Liver (tissue), 8 donors: ENCODE measurements at regions not wholly inside any gene's neighbourhood (a gene's known extent, or its start where the extent isn't known, plus 50 kb on each side); places are given as distances from the start of the nearest gene placed in this dataset.

Experiments
- DNase-seq: peaks from one replicate; pipeline ENCODE4 v3.0.0-alpha.2; 2017; ENCODE audit warnings: low spot score
- H3K27ac ChIP-seq, 2 donors: one replicate each; pipeline ENCODE4 v1.7.0; 2013; ENCODE audit warnings: inconsistent platforms in 2 of 2, low read length in 2 of 2, control low read depth in 1 of 2, low read depth in 1 of 2, mild to moderate bottlenecking in 1 of 2
- H3K27me3 ChIP-seq, 4 donors: one replicate each; pipeline versions ENCODE4 v1.6.1 to v1.7.0; 2013; ENCODE audit warnings: low read length in 3 of 4, inconsistent platforms in 1 of 4, mild to moderate bottlenecking in 1 of 4, moderate library complexity in 1 of 4; ENCODE audit not compliant: control insufficient read depth in 4 of 4, insufficient read depth in 4 of 4
- H3K36me3 ChIP-seq, 4 donors: one replicate each; pipeline versions ENCODE4 v1.6.1 to v1.7.0; 2013; ENCODE audit warnings: low read length in 3 of 4, mild to moderate bottlenecking in 3 of 4, low read depth in 1 of 4, moderate library complexity in 1 of 4; ENCODE audit not compliant: control insufficient read depth in 4 of 4, insufficient read depth in 3 of 4
- H3K4me1 ChIP-seq, 4 donors: one replicate each; pipeline versions ENCODE4 v1.6.1 to v1.7.0; 2013; ENCODE audit warnings: low read length in 3 of 4, mild to moderate bottlenecking in 3 of 4, moderate library complexity in 1 of 4; ENCODE audit not compliant: control insufficient read depth in 4 of 4, insufficient read depth in 4 of 4
- H3K4me3 ChIP-seq, 3 donors: one replicate each; pipeline versions ENCODE4 v1.6.1 to v1.7.0; 2013; ENCODE audit warnings: low read length in 3 of 3, control low read depth in 1 of 3, low read depth in 1 of 3, mild to moderate bottlenecking in 1 of 3
- H3K9ac ChIP-seq, 2 donors: one replicate each; pipeline ENCODE4 v1.7.0; 2013; ENCODE audit warnings: low read length in 2 of 2, mild to moderate bottlenecking in 2 of 2, moderate library complexity in 2 of 2, control low read depth in 1 of 2, low read depth in 1 of 2
- H3K9me3 ChIP-seq, 4 donors: one replicate each; pipeline versions ENCODE4 v1.6.1 to v1.7.0; 2013; ENCODE audit warnings: low read length in 3 of 4; ENCODE audit not compliant: control insufficient read depth in 4 of 4
- EGR1 ChIP-seq, 2 donors: IDR thresholded peaks; 2 replicates each; pipeline ENCODE4 v1.6.1; 2016 to 2018; ENCODE audit warnings: antibody characterized with exemption in 2 of 2, low read depth in 2 of 2
- FOXA1 ChIP-seq: IDR thresholded peaks from 2 replicates; pipeline ENCODE4 v1.6.1; 2016; ENCODE audit warnings: antibody characterized with exemption
- FOXA2 ChIP-seq: IDR thresholded peaks from 2 replicates; pipeline ENCODE4 v1.6.1; 2016; ENCODE audit warnings: antibody characterized with exemption
- GABPA ChIP-seq, 2 donors: IDR thresholded peaks in 1 of 2; conservative IDR thresholded peaks in 1 of 2; 2 replicates each; pipeline ENCODE4 v1.6.1; 2016; ENCODE audit warnings: antibody characterized with exemption in 2 of 2, mild to moderate bottlenecking in 1 of 2, moderate library complexity in 1 of 2
- HNF4A ChIP-seq, 2 donors: conservative IDR thresholded peaks; 2 replicates each; pipeline ENCODE4 v1.6.1; 2016; ENCODE audit warnings: antibody characterized with exemption in 2 of 2, mild to moderate bottlenecking in 2 of 2
- HNF4G ChIP-seq: IDR thresholded peaks from 2 replicates; pipeline ENCODE4 v1.6.1; 2016; ENCODE audit warnings: antibody characterized with exemption
- JUND ChIP-seq, 2 donors: IDR thresholded peaks; 2 replicates each; pipeline ENCODE4 v1.6.1; 2016; ENCODE audit warnings: antibody characterized with exemption in 2 of 2
- RAD21 ChIP-seq, 2 donors: IDR thresholded peaks; 2 replicates each; pipeline ENCODE4 v1.6.1; 2016; ENCODE audit warnings: antibody characterized with exemption in 2 of 2, mild to moderate bottlenecking in 2 of 2
- RXRA ChIP-seq, 2 donors: IDR thresholded peaks; 2 replicates each; pipeline ENCODE4 v1.6.1; 2017 to 2018; ENCODE audit warnings: antibody characterized with exemption in 2 of 2, mild to moderate bottlenecking in 1 of 2
- SP1 ChIP-seq: IDR thresholded peaks from 2 replicates; pipeline ENCODE4 v1.6.1; 2018; ENCODE audit warnings: antibody characterized with exemption, mild to moderate bottlenecking
- TAF1 ChIP-seq: conservative IDR thresholded peaks from 2 replicates; pipeline ENCODE4 v1.6.1; 2016; ENCODE audit warnings: antibody characterized with exemption, mild to moderate bottlenecking
- YY1 ChIP-seq: IDR thresholded peaks from 2 replicates; pipeline ENCODE4 v1.6.1; 2016; ENCODE audit warnings: antibody characterized with exemption, mild to moderate bottlenecking
- WGBS: extraction: QIAGEN DNeasy Blood & Tissue Kit; methylation state at CpG from one replicate; pipeline ENCODE4 v1.1.7; 2013; 5-methylcytosine and 5-hydroxymethylcytosine counted together
- TF ChIP-seq, protein P1 (sequence below): IDR thresholded peaks from 2 replicates; pipeline ENCODE4 v1.6.1; 2016; ENCODE audit warnings: antibody characterized with exemption
- TF ChIP-seq, protein P2 (sequence below): IDR thresholded peaks from 2 replicates; pipeline ENCODE4 v1.6.1; 2016; ENCODE audit warnings: antibody characterized with exemption
- TF ChIP-seq, protein P3 (sequence below): IDR thresholded peaks from 2 replicates; pipeline ENCODE4 v1.6.1; 2016; ENCODE audit warnings: antibody characterized with exemption
- TF ChIP-seq, protein P4 (sequence below): fragments of 150-350 bp; IDR thresholded peaks from 2 replicates; pipeline ENCODE4 v1.5.1; 2017; ENCODE audit warnings: improper control_type of control experiment, low read depth, low read length; ENCODE audit not compliant: missing input control
- TF ChIP-seq, protein P5 (sequence below): IDR thresholded peaks from 2 replicates; pipeline ENCODE4 v1.6.1; 2016; ENCODE audit warnings: antibody characterized with exemption, mild to moderate bottlenecking
- donor health status: healthy.
- donor health status: healthy.
- donor health status: healthy.
- donor health status: healthy.
- donor health status: healthy.

DNA sequence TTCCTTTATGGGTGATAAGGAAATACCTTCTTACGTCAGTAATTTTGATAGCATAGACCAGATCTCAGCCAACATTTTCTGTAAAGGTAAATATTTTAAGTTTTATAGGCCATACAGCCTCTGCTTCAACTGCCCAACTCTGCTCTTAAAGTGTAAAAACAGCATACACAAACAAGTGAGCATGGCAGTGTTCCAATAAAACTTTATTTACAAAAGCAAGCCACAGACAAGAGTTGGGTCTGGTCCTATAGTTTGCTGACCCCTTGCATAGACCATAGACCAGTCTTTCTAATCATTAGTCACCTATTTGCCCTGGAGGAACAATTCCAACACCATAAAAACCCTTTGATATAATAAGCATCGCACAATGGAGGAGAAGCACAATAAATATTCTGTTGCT, 398.8 kb downstream of the SFMBT2 start:
- Histone ChIP-seq H3K9me3 (no peaks in the 10 kb centered on the region), H3K27ac (no peak overlapping the region), H3K4me1 (no peaks in the 10 kb centered on the region), H3K9ac (no peak overlapping the region), H3K4me3 (no peak overlapping the region), H3K36me3 (no peaks in the 10 kb centered on the region), H3K27me3 (no peaks in the 10 kb centered on the region)
- no peak for DNase-seq
- 80% methylated on average over 2 of the region's 2 CpGs for WGBS
- TF ChIP-seq GABPA (IDR thresholded peaks at IDR 0.05 in 1 of 2, conservative IDR thresholded peaks at IDR 0.05 in 1 of 2): no peak
- TF ChIP-seq, protein P1, sequence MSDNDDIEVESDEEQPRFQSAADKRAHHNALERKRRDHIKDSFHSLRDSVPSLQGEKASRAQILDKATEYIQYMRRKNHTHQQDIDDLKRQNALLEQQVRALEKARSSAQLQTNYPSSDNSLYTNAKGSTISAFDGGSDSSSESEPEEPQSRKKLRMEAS: no peak
- TF ChIP-seq, protein P2, sequence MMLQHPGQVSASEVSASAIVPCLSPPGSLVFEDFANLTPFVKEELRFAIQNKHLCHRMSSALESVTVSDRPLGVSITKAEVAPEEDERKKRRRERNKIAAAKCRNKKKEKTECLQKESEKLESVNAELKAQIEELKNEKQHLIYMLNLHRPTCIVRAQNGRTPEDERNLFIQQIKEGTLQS: no peak
- TF ChIP-seq FOXA2: no peak
- no peak for TF ChIP-seq TAF1
- TF ChIP-seq, protein P3, sequence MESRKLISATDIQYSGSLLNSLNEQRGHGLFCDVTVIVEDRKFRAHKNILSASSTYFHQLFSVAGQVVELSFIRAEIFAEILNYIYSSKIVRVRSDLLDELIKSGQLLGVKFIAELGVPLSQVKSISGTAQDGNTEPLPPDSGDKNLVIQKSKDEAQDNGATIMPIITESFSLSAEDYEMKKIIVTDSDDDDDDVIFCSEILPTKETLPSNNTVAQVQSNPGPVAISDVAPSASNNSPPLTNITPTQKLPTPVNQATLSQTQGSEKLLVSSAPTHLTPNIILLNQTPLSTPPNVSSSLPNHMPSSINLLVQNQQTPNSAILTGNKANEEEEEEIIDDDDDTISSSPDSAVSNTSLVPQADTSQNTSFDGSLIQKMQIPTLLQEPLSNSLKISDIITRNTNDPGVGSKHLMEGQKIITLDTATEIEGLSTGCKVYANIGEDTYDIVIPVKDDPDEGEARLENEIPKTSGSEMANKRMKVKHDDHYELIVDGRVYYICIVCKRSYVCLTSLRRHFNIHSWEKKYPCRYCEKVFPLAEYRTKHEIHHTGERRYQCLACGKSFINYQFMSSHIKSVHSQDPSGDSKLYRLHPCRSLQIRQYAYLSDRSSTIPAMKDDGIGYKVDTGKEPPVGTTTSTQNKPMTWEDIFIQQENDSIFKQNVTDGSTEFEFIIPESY: no peak
- no peak for TF ChIP-seq HNF4G
- no peak for TF ChIP-seq YY1
- TF ChIP-seq, protein P4, sequence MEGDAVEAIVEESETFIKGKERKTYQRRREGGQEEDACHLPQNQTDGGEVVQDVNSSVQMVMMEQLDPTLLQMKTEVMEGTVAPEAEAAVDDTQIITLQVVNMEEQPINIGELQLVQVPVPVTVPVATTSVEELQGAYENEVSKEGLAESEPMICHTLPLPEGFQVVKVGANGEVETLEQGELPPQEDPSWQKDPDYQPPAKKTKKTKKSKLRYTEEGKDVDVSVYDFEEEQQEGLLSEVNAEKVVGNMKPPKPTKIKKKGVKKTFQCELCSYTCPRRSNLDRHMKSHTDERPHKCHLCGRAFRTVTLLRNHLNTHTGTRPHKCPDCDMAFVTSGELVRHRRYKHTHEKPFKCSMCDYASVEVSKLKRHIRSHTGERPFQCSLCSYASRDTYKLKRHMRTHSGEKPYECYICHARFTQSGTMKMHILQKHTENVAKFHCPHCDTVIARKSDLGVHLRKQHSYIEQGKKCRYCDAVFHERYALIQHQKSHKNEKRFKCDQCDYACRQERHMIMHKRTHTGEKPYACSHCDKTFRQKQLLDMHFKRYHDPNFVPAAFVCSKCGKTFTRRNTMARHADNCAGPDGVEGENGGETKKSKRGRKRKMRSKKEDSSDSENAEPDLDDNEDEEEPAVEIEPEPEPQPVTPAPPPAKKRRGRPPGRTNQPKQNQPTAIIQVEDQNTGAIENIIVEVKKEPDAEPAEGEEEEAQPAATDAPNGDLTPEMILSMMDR: no peak
- TF ChIP-seq RAD21 (IDR thresholded peaks at IDR 0.05): no peak
- TF ChIP-seq RXRA (IDR thresholded peaks at IDR 0.05): no peak
- no peak for TF ChIP-seq FOXA1
- TF ChIP-seq, protein P5, sequence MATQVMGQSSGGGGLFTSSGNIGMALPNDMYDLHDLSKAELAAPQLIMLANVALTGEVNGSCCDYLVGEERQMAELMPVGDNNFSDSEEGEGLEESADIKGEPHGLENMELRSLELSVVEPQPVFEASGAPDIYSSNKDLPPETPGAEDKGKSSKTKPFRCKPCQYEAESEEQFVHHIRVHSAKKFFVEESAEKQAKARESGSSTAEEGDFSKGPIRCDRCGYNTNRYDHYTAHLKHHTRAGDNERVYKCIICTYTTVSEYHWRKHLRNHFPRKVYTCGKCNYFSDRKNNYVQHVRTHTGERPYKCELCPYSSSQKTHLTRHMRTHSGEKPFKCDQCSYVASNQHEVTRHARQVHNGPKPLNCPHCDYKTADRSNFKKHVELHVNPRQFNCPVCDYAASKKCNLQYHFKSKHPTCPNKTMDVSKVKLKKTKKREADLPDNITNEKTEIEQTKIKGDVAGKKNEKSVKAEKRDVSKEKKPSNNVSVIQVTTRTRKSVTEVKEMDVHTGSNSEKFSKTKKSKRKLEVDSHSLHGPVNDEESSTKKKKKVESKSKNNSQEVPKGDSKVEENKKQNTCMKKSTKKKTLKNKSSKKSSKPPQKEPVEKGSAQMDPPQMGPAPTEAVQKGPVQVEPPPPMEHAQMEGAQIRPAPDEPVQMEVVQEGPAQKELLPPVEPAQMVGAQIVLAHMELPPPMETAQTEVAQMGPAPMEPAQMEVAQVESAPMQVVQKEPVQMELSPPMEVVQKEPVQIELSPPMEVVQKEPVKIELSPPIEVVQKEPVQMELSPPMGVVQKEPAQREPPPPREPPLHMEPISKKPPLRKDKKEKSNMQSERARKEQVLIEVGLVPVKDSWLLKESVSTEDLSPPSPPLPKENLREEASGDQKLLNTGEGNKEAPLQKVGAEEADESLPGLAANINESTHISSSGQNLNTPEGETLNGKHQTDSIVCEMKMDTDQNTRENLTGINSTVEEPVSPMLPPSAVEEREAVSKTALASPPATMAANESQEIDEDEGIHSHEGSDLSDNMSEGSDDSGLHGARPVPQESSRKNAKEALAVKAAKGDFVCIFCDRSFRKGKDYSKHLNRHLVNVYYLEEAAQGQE: no peak
- no peak for TF ChIP-seq HNF4A (conservative IDR thresholded peaks at IDR 0.05)
- no peak for TF ChIP-seq EGR1 (IDR thresholded peaks at IDR 0.05; ENCODE audit: low read depth in 2 of 2)
- TF ChIP-seq JUND (IDR thresholded peaks at IDR 0.05): no peak
- TF ChIP-seq SP1: no peak

DNA sequence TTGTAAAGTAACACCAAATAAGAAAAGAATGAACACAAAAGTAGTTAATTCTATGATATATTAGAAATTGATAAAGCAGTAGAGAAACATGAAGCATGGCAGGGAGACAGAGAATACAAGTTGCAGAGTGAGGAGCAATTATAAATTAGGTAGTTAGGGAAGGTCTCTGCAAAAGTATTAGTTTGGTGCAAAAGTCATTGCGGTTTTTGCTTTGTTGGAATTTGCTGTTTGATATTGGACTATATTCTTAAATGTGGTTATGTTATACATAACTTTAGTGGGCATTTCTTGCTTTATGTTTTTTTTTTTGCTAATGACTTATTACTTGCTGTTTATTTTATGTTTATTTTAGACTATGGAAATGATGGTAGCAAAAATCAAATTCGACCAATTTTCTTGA, 402.2 kb downstream of the SFMBT2 start:
- H3K36me3 ChIP-seq: no peaks in the 10 kb centered on the region
- 84% methylated on average over 2 of the region's 2 CpGs for WGBS
- TF ChIP-seq HNF4G (no peak), JUND (IDR thresholded peaks at IDR 0.05) (no peak), HNF4A (conservative IDR thresholded peaks at IDR 0.05) (no peak), YY1 (no peak), GABPA (IDR thresholded peaks at IDR 0.05 in 1 of 2, conservative IDR thresholded peaks at IDR 0.05 in 1 of 2) (no peak), SP1 (no peak), EGR1 (IDR thresholded peaks at IDR 0.05; ENCODE audit: low read depth in 2 of 2) (no peak), FOXA2 (no peak), FOXA1 (no peak)
- TF ChIP-seq, protein P3: no peak
- TF ChIP-seq, protein P2: no peak
- TF ChIP-seq, protein P1: no peak
- TF ChIP-seq, protein P4: no peak
- no peaks in the 10 kb centered on the region for H3K27me3 ChIP-seq
- H3K9me3 ChIP-seq: no peaks in the 10 kb centered on the region
- DNase-seq: no peak
- H3K4me3 ChIP-seq: no peak overlapping the region
- no peak overlapping the region for H3K9ac ChIP-seq
- H3K4me1 ChIP-seq: peaks cover 0 to 2% (median 0%) of the 10 kb centered on the region in 4 donors
- no peak overlapping the region for H3K27ac ChIP-seq
